HG02943 (cell line): ENCODE measurements at regions not wholly inside any gene's neighbourhood (a gene's known extent, or its start where the extent isn't known, plus 50 kb on each side); places are given as distances from the start of the nearest gene placed in this dataset.
"Not testable (repeated sequence)": the region's sequence is repeated elsewhere in the genome, so short reads cannot be mapped to it uniquely, and the experiment has no call there.

Source experiments
- ATAC-seq: cut with Tn5 transposase; IDR thresholded peaks from one replicate; pipeline ENCODE4 v1.9.1; 2021; ENCODE audit warnings: mild to moderate bottlenecking, low read depth, moderate library complexity; ENCODE audit not compliant: unreplicated experiment

DNA sequence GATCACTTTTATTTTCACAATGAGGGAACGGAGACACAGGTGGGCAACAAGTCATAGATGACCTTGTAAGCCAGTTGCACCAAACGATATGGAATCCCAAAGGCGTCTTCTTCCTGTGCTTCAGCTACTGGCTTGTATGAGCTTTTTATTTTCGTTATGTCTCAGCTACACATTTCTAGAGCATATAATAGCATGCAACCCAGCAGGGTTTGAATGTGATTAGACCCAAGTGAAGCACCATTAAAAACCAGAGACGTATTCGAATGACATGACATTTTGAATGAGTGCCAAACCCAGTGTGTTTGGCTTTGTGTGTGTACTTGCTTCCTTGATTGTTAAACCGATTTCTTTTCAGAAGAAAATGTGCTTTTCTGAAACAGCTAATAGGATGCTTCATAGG is 963.2 kb upstream of the CELF2 start:
- ATAC-seq, result no peak

DNA sequence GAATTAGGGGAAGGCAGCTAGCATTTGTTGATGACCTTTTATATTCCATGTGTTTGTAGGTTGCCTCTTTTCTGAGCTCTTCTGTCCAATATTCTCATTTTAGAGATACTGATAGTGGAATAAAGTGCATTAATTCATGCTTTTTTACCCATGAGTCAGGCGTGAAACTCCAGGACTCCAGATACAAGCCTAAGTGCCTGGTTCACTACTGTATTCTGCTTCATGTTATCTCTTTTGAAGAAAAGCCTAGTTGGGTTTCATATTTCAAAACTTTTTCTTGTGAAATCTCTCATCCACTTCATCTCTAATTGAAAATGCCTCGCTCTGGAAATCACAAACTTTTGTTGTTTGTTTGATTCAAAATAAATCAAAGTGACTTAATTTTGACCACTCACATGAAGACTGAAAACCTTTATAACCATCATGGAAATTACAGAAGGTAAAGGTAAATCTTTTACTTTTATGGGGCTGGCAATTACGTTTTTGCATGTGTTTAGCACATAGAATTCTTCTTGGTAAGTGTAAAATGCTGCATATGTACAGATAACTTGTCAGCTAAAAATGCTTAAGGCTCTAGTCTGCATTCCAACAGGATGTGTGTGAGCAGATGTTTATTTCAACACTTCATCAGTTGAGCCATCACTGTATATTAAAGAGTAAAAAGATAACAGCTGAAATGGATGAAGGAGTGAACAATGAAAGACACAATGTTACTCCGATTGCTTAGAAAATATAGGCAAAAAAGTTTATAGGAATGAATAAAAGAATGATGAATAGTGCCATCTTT is 961.8 kb upstream of the CELF2 start:
- ATAC-seq, result no peak

DNA sequence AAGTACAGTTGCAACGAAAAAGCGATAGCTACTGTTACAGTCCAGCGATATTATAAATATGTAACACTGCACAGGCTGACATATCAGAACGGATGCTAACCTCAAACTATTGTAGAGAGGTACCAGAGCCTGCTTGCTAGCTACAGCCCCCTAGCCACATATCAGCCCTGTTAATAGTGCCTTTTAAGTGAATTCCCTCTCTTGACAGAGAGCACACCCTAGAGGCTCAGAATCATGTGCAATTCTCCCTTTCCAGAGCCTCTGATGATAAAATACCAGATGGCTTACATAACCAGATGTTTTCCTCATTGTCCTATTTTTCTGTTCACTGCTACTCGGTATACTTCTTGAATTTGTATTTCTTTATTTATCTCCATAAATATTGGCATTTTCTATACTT is 960.7 kb upstream of the CELF2 start:
- no peak for ATAC-seq

DNA sequence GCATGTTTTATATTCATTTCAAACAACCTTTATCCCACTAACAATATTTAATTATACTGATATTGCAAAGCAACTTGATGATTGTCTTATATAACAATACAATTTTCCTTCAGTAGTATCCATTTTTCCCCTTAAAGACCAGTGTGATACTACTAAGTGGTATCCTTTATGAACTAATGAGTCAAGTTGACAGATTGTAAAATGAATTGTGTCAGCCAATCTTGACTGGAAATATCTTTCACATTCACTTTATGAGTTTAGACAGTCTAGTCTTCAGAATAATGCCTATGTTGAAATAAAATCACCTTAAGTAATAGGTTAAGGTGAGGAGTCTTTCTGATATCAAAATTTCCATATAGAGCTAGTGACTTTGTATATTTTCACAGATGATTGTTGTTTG is 950.0 kb upstream of the CELF2 start:
- ATAC-seq, result no peak

DNA sequence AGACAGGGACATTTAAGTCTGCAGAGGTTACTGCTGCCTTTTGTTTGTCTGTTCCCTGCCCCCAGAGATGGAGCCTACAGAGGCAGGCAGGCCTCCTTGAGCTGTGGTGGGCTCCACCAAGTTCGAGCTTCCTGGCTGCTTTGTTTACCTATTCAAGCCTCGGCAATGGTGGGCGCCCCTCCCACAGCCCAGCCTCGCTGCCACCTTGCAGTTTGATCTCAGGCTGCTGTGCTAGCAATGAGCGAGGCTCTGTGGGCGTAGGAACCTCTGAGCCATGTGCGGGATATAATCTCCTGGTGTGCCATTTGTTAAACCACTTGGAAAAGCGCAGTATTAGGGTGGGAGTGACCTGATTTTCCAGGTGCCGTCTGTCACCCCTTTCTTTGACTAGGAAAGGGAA is 942.8 kb upstream of the CELF2 start:
- not testable (repeated sequence) for ATAC-seq

DNA sequence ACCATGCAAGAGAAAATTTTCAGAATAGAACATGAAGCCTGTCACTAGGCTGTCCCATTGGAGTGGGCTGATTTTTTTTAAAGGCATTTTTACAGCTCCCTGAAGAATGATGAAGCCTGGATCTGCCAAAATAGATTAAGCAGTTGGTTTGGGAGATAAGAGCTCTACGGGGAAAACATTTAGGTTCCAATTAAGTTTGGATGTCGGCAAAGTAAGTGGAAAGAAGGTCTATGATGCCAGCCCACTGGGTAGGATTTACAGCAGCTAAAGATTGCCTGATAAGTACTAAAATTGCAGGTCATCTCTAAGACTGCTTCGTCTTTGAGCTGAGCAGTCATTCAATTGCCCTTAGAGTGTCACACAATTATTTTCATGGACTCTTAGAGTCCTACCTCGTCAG is 939.2 kb upstream of the CELF2 start:
- no peak for ATAC-seq

DNA sequence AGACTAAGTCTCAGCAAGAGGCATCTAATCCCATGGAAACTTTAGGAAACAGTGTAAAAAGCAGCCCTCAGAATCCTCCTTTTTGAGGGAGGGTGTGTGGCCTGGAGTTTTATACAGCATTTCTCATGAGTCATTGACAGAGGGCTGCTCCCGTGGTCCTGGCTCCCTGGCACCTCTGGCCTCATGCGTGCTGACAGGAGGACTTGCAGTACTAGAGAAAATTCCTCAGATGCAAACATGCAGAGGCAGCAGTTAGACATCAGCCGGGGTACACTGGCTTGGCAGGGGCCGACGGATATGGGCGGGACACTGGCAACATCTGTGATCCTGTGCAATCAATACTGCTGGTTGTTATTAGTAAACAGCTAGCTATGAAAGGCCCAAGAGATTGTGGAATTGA is 925.1 kb upstream of the CELF2 start:
- ATAC-seq, result no peak

DNA sequence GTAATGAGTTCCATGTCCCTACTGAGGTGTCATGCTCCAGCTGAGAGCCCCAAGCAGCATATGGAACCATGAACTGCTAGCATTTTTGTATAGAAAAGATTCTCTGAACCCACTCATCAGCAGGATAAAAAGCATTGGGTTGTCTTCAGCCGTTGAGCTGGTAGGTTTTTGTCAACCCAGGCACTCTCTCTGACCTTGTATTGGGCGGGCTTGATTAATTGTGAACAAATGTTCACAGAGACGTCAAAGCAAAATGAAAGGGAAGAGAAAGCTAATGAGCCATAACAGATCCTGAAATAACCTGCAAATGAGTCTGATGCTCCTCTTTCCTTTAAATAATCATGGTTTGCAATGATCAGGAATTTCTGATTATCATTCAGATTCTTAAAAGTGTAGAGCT is 924.7 kb upstream of the CELF2 start:
- no peak for ATAC-seq

DNA sequence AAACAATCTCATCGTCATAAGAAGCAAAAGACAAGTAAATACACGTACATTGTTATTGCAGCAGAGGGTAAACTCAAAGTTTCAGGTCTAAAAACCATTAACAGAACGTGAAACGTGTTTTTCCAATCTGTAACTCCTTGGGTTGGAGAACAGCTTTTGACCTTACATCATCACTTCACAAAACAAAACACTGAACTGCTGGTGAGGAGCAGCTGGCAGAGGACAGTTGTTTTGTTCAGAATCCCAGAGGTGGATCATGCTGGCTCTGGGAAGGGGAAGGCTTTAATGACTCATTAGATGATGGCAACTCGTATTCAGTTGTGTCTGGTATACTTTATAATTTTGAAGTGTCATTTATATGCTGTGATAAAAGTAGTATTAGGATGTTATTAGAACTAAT is 923.0 kb upstream of the CELF2 start:
- ATAC-seq, result no peak

DNA sequence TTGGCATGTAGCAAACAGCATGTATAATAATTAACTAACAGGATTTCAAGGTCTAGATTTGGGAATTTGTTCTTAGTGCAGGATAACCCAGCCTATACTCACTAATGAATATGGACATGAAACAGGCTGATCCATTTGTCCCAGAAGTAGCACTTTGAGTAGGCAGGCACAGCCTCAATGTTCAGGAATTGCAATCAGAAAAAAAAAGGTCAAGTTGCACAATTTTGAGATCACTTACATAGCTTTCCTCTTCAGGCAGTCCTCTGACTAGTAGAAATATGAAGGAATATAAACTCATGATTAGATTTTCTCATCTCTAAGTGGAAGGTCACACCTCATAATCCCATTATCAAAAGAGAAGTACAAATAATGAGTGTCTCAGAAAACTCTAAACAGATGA is 921.4 kb upstream of the CELF2 start:
- ATAC-seq, result no peak

DNA sequence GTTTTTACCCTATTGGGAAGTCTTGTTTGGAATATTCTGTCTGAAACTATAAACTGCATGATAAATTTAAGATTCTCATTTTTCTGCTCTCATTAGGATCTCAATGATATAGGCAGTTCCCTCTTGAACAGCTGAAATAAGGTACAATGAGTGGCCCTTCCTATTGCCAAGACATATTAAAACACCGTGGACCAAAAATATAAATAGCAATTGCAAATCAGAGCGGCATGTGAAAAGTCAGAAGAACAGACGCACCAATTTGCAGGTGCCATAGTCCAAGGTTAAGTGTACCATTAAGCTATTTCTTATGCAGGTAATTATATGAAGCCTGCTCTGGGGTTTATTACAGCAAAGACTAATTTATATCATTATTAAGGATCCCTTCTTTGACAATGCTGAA is 920.8 kb upstream of the CELF2 start:
- ATAC-seq, result no peak

DNA sequence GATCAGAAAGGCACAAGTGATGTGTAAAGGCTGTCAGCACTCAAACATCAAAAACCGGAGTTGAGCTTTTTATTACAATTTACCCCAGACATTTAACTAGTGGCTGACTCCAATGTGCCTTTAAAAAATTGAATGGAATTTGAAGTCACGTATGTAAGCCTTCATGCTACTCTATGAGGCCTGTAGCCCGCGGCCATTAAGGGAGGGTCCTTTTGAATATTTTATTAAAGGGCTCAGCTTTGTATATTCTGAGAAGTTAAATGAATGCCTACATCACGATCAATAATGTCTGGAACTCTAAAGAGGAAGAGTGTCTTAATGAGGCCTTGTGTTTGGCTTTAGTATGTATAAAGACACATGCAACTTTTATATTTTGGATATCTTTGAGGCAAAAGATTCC is 916.6 kb upstream of the CELF2 start:
- ATAC-seq, result no peak

DNA sequence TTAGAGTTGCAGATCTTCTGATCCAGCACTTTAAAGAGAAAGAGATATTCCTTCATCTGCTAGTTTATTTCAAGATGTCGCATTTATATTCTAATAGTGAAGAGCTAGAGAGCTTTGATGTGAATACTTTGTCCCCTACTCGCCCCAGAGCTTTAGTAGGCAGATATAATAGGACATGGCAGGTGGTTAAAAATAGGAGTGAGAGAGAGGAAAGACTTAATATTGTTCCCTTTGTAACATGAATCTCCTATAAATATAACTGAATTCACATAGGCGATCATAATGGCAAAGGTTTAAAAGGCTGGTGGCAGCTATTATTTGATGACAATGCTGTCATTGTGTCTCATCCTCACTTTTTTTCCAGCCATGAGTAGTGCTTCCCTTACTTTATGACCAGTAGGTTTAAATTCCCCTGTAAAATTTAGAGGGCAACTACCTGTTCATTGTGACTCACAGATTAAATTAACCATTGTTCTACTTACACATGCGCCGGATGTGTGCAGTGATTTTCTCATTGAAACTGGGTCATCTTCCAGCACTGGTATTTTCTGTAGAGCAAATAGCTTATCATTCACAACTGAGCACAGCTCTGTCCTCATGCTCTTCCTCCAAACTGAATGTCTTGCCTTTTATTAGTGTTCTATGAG is 906.7 kb upstream of the CELF2 start:
- no peak for ATAC-seq

DNA sequence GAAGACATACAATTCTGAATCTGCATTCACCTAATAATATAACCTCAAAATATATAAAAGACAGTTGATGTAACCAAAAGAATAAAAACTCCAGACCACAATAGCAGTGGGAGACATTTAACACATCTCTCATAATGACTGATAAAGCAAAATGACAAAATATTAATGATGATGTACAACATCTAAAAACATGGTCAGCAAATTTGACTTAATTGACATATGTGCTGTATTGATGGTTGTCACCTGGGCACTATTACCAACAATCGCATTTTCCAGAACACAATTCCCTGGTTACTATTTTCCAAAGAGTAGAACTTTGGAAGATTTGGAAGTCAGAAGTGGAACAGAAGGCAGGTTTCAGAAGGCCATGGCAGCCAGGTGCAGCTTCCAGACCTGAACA is 899.5 kb upstream of the CELF2 start:
- ATAC-seq, result no peak

DNA sequence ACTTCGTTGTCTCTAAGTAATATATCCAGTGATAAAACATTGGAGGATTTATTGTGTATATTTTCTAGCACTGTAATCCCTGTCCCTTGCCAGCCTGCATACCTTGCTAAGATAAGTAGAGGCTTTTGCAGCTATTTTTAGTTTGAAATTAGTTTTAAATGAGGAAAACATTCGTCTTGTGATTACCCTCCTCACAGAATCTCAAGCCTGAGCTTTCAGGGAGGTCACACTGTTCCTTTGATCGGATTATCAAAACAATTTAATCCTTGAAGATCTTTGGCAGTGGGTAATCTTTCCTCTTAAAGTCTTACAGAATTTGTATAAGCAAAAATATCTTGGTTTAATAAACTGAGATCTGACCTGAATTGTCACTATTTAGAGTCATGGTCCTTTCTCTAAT is 897.0 kb upstream of the CELF2 start:
- ATAC-seq, result no peak

DNA sequence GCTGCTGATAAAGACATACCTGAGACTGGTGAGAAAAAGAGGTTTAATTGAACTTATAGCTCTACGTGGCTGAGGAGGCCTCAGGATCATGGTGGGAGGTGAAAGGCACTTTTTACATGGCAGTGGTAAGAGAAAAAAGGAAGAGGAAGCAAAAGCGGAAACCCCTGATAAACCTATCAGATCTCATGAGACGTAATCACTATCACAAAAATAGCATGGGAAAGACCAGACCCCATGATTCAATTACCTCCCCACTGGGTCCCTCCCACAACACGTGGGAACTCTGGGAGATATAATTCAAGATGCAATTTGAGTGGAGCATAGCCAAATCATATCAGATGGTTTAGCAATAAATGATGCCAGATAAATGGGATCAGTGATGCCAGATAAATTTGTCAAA is 892.0 kb upstream of the CELF2 start:
- no peak for ATAC-seq

DNA sequence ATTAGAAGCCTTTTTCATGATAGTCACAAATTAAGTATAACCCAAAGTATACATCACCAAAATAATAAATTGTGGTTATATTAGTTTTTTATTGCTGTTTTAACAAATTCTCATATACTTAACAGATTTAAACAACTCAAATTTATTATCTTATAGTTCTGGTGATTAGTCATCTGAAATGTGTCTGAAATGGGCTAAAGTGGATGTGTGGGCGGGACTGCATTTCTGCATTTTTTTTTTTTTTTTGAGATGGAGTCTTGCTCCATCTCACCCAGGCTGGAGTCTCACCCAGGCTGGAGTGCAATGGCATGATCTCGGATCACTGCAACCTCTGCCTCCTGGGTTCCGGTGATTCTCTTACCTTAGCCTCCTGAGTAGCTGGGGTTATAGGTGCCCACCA is 891.5 kb upstream of the CELF2 start:
- no peak for ATAC-seq

DNA sequence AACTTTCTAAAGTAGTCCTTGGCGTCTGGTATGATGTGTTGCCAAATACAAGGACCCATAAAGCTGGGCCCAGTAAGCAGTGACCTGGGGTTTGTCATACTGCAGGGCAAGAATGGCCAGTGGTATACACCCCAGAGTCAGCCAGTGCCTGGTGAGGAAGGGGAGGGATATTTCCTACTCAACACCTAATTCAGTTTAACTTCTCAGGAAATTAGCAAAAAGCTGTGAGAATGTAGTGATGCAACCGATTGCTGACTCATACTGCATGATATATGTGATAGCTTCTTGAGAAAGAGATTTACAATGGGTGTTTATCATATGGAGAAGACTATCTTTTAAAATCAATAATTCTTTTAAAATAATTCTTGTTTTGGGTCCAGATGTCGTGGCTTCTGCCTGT is 889.3 kb upstream of the CELF2 start:
- no peak for ATAC-seq

DNA sequence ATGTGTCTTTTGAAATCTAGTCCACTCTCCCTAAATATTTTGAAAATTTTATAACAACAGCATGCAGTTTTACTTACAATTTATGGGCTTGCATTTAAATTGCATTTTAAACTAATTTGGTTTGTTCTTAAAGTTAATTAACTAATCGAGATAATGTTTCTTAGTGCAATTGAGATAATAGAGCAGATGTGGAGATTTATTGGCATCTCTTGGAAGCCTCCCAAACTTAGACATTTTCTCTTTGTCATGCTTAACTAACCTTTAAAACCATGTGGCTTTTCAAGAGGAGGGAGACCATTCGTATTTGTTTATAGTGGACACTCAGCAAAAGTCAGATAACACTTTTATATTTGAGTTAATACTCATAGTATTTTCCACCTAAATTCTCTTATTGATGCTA is 887.0 kb upstream of the CELF2 start:
- no peak for ATAC-seq

DNA sequence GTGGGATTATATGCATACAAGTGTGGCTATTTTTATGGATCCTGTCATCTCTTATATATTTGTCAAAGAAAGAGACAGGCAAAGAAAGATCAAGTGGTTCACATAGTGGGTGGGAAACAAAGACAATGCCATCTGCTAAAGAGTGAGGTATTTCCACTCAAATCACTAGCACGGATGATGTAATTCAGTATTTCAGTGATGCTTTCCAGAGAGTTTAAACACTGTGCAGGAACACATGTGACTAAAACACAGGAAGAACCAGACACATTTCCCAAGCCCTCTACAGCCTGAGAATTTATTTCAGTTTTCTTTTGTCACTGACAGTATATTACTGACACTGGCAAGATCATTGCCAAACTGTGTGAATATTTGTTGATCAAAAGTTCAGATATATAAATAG is 885.7 kb upstream of the CELF2 start:
- ATAC-seq, result no peak

DNA sequence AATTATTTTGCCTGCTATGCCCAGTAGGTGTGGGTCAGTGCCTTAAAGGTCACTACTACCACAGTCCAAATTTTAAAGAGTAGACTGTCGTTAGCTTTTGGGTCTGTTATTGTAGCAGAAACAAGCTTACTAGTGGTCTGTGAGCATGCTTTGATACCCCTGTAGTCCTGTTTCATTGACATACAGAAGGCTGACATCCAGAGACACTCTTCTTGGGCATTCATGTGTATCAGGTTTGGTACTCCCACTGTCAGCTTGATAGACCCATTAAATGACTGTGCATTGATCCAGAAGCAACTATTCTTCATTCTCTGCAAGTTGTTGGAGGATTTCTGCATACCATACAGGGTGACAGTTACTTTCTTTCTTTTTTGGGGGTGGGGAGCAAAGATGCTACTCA is 884.4 kb upstream of the CELF2 start:
- no peak for ATAC-seq

DNA sequence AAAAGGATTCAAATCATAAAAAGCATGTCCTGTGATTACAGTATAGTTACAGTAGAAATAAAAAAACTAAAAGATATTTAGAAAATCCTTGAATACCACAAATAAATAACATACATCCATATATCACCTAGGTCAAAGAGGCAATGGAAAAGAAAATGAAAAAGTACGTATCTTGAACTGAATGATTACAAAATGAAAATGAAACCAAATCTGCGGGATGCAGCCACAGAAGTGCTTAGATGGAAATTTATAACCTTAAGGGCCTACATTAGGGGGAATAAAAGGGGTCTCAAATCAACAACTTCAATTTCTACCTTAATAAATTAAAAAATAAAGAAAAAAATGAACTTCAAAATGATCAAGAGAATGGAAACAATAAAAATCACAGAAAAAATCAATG is 879.0 kb upstream of the CELF2 start:
- no peak for ATAC-seq
